ENCODE measurements at regions not wholly inside any gene's neighbourhood (a gene's known extent, or its start where the extent isn't known, plus 50 kb on each side); places are given as distances from the start of the nearest gene placed in this dataset.

- H3K36me3 Mint-ChIP-seq, result no peaks in the 10 kb centered on the region
- peaks cover 15 to 27% (median 25%) of the 10 kb centered on the region in 3 donors for H3K27me3 Mint-ChIP-seq
- ATAC-seq (ENCODE audit: low read depth in 2 of 2) (no peak), DNase-seq (no peak)
- peak overlapping the region in 1 of 8 donors; percentile 62 for H3K4me3 Mint-ChIP-seq
- H3K9me3 Mint-ChIP-seq, result no peaks in the 10 kb centered on the region
- H3K27ac Mint-ChIP-seq, result no peak overlapping the region
- peaks cover 29 to 44% (median 34%) of the 10 kb centered on the region in 3 donors for H3K4me1 Mint-ChIP-seq
Measured at GRCh38 chr20:24768713-24769601, 180.1 kb upstream of the CST7 start.

DNA sequence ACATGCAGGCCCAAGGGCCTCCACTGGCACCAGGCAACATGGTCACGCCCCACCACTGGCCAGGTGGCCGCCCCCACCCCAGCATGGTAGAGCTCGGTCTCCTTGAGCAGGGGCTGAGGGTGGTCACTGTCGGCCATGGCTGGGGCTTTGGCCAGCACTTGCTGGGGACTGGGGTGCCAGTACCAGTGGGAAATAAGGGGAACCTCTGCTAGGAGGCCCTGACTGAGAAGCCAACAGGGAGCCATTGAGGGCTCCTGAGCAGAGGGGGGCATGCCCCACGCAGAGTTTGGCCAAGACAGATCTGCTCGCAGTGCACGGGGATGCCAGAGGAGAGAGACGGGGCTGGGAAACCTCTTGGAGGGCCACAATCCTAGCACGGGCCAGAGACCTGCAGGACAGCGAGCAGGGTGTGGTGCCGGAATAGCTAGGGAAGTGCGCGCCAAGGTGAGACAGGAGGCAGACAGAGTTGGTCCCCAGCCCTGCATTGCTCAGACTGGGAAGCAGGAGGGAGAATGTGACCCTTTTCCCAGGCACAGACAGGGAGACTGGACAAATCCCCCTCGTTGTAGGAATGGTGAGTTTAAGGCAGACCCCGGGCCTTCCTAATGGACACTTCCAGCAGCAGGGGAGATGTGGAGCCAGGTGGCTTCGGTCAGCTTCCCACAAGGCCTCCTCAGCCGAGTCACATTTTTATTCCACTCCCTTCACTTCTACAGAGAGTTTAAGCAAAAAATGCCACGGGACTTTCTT, 179.0 kb upstream of the CST7 start:
- Mint-ChIP-seq H3K4me3 (no peak overlapping the region), H3K36me3 (peaks cover 0 to 11% of the 10 kb centered on the region in 2 donors), H3K9me3 (peaks cover 4 to 10% (median 8%) of the 10 kb centered on the region in 7 donors)

DNA sequence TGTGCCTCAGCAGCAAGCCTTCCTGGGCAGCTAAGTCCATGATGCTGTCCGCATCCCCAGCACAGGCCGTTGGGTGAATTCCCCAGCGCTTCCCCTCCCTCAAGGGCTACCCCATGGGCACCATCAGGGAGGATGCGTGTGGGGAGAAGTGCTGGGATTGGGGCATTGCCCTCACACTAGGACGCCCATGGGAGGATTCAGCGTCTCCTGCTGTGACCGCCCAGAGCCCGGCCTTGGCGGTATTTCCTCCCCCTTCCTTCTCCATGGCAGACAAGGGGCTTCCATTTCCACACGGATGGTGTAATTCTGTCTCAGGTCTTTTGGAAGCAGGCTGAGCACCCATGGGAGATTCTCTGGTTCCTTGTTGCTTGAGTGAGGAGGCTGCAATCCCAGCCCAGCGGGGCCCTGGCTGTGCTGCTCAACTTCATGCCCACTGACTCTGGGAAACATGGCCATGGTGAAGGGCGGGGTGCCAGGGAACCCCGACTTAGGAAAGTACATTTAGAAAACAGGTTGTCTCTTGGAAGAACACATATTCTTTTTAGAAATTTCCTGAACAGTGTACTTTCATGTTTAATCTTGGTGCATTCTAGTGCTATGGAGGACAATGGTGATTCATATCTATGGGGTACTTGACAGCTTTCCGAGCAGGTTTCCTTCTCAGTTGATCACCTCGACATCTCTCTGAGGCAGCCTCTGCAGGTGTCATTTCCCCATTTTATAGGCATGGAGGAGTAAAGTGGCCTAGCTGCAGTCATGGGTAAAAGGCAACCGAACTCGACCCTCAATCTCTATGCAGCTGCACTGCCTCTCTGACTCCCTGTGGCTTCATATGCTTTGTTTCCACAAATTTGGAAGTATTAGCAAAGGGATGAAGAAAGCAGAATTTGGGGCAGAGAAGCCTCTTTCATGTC, 178.2 kb upstream of the CST7 start:
- H3K9me3 Mint-ChIP-seq, result peaks cover 7 to 17% (median 12%) of the 10 kb centered on the region in 7 donors
- DNase-seq (no peak), ATAC-seq (ENCODE audit: low read depth in 2 of 2) (no peak)
- peaks cover 15 to 20% (median 17%) of the 10 kb centered on the region in 3 donors for H3K27me3 Mint-ChIP-seq
- H3K36me3 Mint-ChIP-seq, result peaks cover 0 to 15% of the 10 kb centered on the region in 2 donors
- peak overlapping the region in 2 of 6 donors; percentile 27 to 63 for H3K27ac Mint-ChIP-seq
- H3K4me1 Mint-ChIP-seq, result peaks cover 17 to 28% (median 18%) of the 10 kb centered on the region in 3 donors
- H3K4me3 Mint-ChIP-seq, result peak overlapping the region in 1 of 8 donors; percentile 40

More for the DNA sequence above, 179.0 kb upstream of the CST7 start:
- Mint-ChIP-seq H3K27me3 (peaks cover 15 to 20% (median 17%) of the 10 kb centered on the region in 3 donors), H3K27ac (no peak overlapping the region), H3K4me1 (peaks cover 21 to 36% (median 26%) of the 10 kb centered on the region in 3 donors)
- ATAC-seq (ENCODE audit: low read depth in 2 of 2), result no peak
- DNase-seq, result no peak

DNA sequence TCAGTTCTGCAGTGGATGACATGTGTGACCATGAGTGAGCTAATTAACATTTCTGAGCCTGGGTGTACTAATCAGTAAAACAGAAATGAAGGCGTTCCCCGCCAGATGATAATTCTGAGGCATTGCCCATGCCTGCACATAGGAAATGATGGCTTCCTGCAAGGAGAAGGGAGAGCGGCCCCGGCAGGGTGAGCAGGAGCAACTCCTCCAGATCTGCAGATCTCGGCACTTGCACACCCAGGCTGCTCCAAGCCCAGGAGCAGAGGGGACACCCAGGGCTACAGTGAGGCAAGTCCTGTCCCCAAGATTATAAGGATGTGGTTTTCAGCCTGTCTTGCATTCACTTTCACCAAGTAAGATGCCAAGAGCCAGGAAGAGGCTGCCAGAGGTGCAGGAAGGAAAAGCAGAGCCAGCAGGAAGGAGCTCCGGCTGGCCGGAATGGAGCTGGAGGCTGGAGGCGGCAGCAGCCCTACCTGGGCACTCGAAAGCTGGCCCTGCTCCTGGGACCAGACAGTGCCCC, 177.5 kb upstream of the CST7 start:
- peak overlapping the region in 1 of 6 donors; percentile 63 for H3K27ac Mint-ChIP-seq
- peaks cover 0 to 15% of the 10 kb centered on the region in 2 donors for H3K36me3 Mint-ChIP-seq
- H3K4me1 Mint-ChIP-seq, result peaks cover 11 to 21% (median 11%) of the 10 kb centered on the region in 3 donors
- peak overlapping the region in 1 of 8 donors; percentile 32 for H3K4me3 Mint-ChIP-seq
- DNase-seq, result no peak
- no peak for ATAC-seq (ENCODE audit: low read depth in 2 of 2)
- H3K9me3 Mint-ChIP-seq, result peaks cover 8 to 18% (median 15%) of the 10 kb centered on the region in 7 donors
- peaks cover 17 to 26% (median 23%) of the 10 kb centered on the region in 3 donors for H3K27me3 Mint-ChIP-seq

DNA sequence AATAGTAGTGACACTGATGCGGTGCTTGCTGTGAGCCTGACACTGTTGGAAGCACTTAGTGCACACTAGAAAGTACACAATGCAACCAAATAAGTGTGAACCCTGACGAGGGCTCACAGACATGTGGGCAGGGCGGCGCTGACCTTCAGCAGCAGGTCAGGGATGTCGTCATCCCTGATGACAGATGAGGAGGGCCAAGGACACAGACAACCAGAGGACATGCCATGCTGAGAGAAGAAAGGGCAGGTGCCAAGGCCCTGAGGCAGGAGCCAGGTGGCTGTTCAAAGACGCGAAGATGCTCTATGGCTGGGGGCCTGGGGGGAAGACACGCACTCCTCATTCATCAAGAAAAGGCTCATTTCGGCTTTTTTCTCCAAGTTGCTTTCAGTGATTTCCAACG, 176.4 kb upstream of the CST7 start:
- Mint-ChIP-seq H3K27me3 (peaks cover 25 to 31% (median 29%) of the 10 kb centered on the region in 3 donors), H3K4me1 (peaks cover 11 to 15% (median 11%) of the 10 kb centered on the region in 3 donors), H3K27ac (no peak overlapping the region), H3K4me3 (no peak overlapping the region), H3K36me3 (peaks cover 0 to 15% of the 10 kb centered on the region in 2 donors), H3K9me3 (peaks cover 8 to 18% (median 15%) of the 10 kb centered on the region in 7 donors)
- no peak for ATAC-seq (ENCODE audit: low read depth in 2 of 2)
- DNase-seq, result no peak

DNA sequence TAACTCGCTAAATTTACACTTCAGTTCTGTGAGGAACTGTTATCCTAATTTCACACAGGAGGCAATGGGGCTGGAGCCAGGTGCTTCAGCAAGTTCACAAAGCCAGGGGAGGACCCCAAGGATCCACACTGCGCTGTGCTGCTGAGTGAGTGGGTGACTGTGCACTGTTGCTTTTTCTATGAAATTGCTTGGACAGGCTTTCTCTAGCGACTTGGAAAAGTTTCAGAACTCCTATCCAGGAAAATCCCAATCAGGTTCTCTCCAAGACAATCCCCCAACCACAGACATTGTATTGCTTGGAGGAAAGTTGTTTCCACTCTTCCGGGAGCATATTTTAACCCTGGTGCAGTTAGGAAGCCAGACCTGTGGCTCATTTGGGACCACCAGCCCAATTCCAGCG, 175.9 kb upstream of the CST7 start:
- H3K9me3 Mint-ChIP-seq, result peaks cover 8 to 18% (median 15%) of the 10 kb centered on the region in 7 donors
- DNase-seq (no peak), ATAC-seq (ENCODE audit: low read depth in 2 of 2) (no peak)
- H3K4me1 Mint-ChIP-seq, result peaks cover 11 to 13% (median 11%) of the 10 kb centered on the region in 3 donors
- no peak overlapping the region for H3K4me3 Mint-ChIP-seq
- H3K36me3 Mint-ChIP-seq, result peaks cover 0 to 15% of the 10 kb centered on the region in 2 donors
- no peak overlapping the region for H3K27ac Mint-ChIP-seq
- H3K27me3 Mint-ChIP-seq, result peaks cover 25 to 34% (median 34%) of the 10 kb centered on the region in 3 donors

GRCh38 chr20:24773751-24774201, 175.3 kb upstream of the CST7 start:
- H3K27me3 Mint-ChIP-seq, result peaks cover 25 to 36% (median 35%) of the 10 kb centered on the region in 3 donors
- peaks cover 11% of the 10 kb centered on the region in 3 donors for H3K4me1 Mint-ChIP-seq
- DNase-seq, result no peak
- no peak overlapping the region for H3K27ac Mint-ChIP-seq
- peaks cover 8 to 18% (median 15%) of the 10 kb centered on the region in 7 donors for H3K9me3 Mint-ChIP-seq
- H3K36me3 Mint-ChIP-seq, result peaks cover 0 to 15% of the 10 kb centered on the region in 2 donors
- ATAC-seq (ENCODE audit: low read depth in 2 of 2), result no peak
- no peak overlapping the region for H3K4me3 Mint-ChIP-seq

- Mint-ChIP-seq H3K36me3 (peaks cover 0 to 15% of the 10 kb centered on the region in 2 donors), H3K27me3 (peaks cover 35 to 37% (median 35%) of the 10 kb centered on the region in 3 donors), H3K9me3 (peaks cover 8 to 18% (median 15%) of the 10 kb centered on the region in 7 donors), H3K27ac (no peak overlapping the region), H3K4me1 (peaks cover 11 to 15% (median 11%) of the 10 kb centered on the region in 3 donors), H3K4me3 (no peak overlapping the region)
- no peak for ATAC-seq (ENCODE audit: low read depth in 2 of 2)
- DNase-seq, result no peak
Measured at GRCh38 chr20:24775966-24776365, 173.1 kb upstream of the CST7 start.

GRCh38 chr20:24776755-24777271, 172.3 kb upstream of the CST7 start:
- H3K27me3 Mint-ChIP-seq, result peaks cover 27 to 36% (median 30%) of the 10 kb centered on the region in 3 donors

DNA sequence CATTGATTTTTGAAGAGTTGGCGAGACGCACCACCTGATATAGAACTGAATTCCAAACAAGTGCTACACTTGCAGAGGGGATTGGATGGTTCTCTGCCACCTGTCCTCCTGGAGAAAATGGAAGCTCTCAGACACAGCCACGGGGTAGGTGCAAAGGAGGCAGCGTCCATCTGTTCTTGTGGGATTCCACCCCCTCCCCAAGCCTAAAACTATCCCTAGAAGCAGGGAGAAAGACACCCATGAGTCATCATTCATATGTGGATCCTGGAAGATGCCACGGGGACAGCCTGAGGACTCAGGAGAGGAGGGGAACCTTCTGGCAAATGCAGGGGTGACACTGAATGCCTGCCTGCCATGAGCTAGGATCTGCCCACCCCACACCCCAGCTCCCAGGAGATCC, 171.3 kb upstream of the CST7 start:
- DNase-seq (no peak), ATAC-seq (ENCODE audit: low read depth in 2 of 2) (no peak)
- Mint-ChIP-seq H3K27ac (no peak overlapping the region), H3K36me3 (peaks cover 0 to 15% of the 10 kb centered on the region in 2 donors), H3K4me1 (peaks cover 0 to 6% (median 6%) of the 10 kb centered on the region in 3 donors), H3K9me3 (peaks cover 8 to 18% (median 15%) of the 10 kb centered on the region in 7 donors), H3K4me3 (no peak overlapping the region), H3K27me3 (peaks cover 21 to 39% (median 24%) of the 10 kb centered on the region in 3 donors)

More at GRCh38 chr20:24776755-24777271, 172.3 kb upstream of the CST7 start:
- peaks cover 4 to 7% (median 6%) of the 10 kb centered on the region in 3 donors for H3K4me1 Mint-ChIP-seq
- no peak overlapping the region for H3K4me3 Mint-ChIP-seq
- peaks cover 0 to 15% of the 10 kb centered on the region in 2 donors for H3K36me3 Mint-ChIP-seq
- H3K9me3 Mint-ChIP-seq, result peaks cover 8 to 18% (median 15%) of the 10 kb centered on the region in 7 donors
- ATAC-seq (ENCODE audit: low read depth in 2 of 2) (no peak), DNase-seq (no peak)
- H3K27ac Mint-ChIP-seq, result peak overlapping the region in 1 of 6 donors; percentile 74

DNA sequence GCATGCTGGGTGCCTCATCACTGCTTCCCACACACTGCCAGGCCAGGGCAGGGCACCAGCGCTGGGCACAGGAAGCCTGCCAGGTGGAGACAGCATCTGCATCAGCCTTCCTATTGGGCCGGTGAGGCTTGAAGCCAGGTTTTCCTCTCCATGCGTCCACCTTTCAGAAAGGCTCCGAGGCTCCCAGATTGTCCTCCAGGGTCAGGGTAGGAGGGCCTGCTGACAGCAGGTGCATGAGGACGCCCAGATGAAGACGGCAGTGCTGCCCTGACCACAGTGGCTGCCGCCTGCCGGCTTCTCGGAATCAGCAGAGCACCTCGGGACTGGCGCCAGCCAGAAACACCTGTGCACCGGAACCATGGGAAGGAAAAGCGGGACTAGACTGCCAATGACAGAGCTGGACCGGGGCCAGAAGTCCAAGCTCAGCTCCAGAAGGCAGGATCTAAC, 170.5 kb upstream of the CST7 start:
- Mint-ChIP-seq H3K9me3 (peaks cover 8 to 18% (median 15%) of the 10 kb centered on the region in 7 donors), H3K27me3 (peaks cover 27 to 47% (median 32%) of the 10 kb centered on the region in 3 donors), H3K4me1 (peaks cover 0 to 6% (median 6%) of the 10 kb centered on the region in 3 donors), H3K36me3 (peaks cover 0 to 15% of the 10 kb centered on the region in 2 donors), H3K27ac (no peak overlapping the region), H3K4me3 (no peak overlapping the region)
- DNase-seq, result no peak
- ATAC-seq (ENCODE audit: low read depth in 2 of 2), result no peak

- Mint-ChIP-seq H3K36me3 (peaks cover 0 to 14% of the 10 kb centered on the region in 2 donors), H3K27ac (no peak overlapping the region), H3K9me3 (peaks cover 8 to 18% (median 15%) of the 10 kb centered on the region in 7 donors), H3K27me3 (peaks cover 28 to 48% (median 32%) of the 10 kb centered on the region in 3 donors), H3K4me1 (peaks cover 0 to 6% (median 6%) of the 10 kb centered on the region in 3 donors), H3K4me3 (no peak overlapping the region)
- DNase-seq, result no peak
- ATAC-seq (ENCODE audit: low read depth in 2 of 2), result no peak
Measured at GRCh38 chr20:24779131-24779530, 169.9 kb upstream of the CST7 start.

Measured in naive B cell (primary cell).